ENCODE measurements at regions not wholly inside any gene's neighbourhood (a gene's known extent, or its start where the extent isn't known, plus 50 kb on each side); places are given as distances from the start of the nearest gene placed in this dataset.

GRCh38 chr4:133711817-133712216, 489.8 kb downstream of the PABPC4L start:
- H3K36me3 ChIP-seq = no peaks in the 10 kb centered on the region
- intact Hi-C loops (cut with DNase I; ENCODE audit: low total_unique reads) = no loop called here
- H3K27ac ChIP-seq = no peak overlapping the region
- TF ChIP-seq CTCF (IDR thresholded peaks at IDR 0.05) = no peak
- no peak for TF ChIP-seq POLR2A (IDR thresholded peaks at IDR 0.05)
- H3K4me1 ChIP-seq = no peaks in the 10 kb centered on the region
- H3K4me3 ChIP-seq = no peak overlapping the region
- DNase-seq = no peak
- H3K9me3 ChIP-seq = no peaks in the 10 kb centered on the region
- H3K27me3 ChIP-seq = no peaks in the 10 kb centered on the region

GRCh38 chr4:133694416-133694815, 507.2 kb downstream of the PABPC4L start:
- Histone ChIP-seq H3K4me1 (no peaks in the 10 kb centered on the region), H3K4me3 (no peak overlapping the region), H3K27ac (no peak overlapping the region), H3K9me3 (no peaks in the 10 kb centered on the region), H3K27me3 (no peaks in the 10 kb centered on the region), H3K36me3 (peaks cover 0 to 4% of the 10 kb centered on the region in 2 donors)
- DNase-seq = no peak
- intact Hi-C loops (cut with DNase I; ENCODE audit: low total_unique reads) = no loop called here
- TF ChIP-seq CTCF (IDR thresholded peaks at IDR 0.05) (no peak), POLR2A (IDR thresholded peaks at IDR 0.05) (no peak)

GRCh38 chr4:133683967-133684366, 517.6 kb downstream of the PABPC4L start:
- intact Hi-C loops (cut with DNase I; ENCODE audit: low total_unique reads) = no loop called here
- no peak overlapping the region for H3K4me3 ChIP-seq
- no peak for DNase-seq
- H3K4me1 ChIP-seq = no peaks in the 10 kb centered on the region
- H3K9me3 ChIP-seq = no peaks in the 10 kb centered on the region
- H3K27ac ChIP-seq = no peak overlapping the region
- H3K36me3 ChIP-seq = no peaks in the 10 kb centered on the region
- H3K27me3 ChIP-seq = no peaks in the 10 kb centered on the region
- no peak for TF ChIP-seq CTCF (IDR thresholded peaks at IDR 0.05)
- no peak for TF ChIP-seq POLR2A (IDR thresholded peaks at IDR 0.05)

DNA sequence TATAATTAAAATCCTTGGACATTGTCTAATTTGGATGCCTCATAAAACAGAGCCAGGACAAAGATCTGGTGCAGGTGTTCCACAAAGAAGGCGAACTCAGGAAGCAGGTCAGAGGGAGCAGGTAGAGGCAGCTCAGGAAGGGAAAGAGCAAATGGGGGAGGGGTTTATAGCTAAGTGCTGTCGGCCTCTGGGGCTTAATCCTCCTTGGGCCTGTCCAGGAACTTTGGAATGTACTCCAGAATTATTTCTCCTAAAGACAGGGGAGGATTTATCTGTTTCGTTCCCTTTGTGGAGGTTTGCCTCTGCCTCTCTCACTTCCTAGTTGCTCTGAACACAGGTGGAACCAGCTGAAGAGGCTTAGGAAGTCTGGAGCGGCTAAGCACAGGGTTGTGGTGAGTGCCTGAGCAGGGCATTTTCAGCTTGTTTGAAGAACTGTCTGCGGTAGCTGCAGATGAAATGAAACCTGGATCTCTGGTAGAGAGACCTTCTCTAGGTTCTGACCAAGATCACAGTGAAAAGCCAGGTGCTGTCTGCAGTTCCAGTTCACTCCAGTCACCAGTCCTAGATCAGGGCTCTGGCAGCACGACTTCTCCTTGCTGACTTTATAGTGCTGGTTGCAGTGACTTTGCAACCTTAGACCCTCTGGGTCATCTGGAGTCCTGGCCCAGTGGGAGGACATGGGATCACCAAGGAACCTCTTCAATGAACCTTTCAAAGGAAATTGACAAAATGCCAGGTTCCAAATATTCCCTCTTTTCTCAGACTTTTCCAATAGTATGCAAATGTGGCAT, 519.2 kb downstream of the PCDH10 start:
- H3K27ac ChIP-seq = no peak overlapping the region
- no peaks in the 10 kb centered on the region for H3K36me3 ChIP-seq
- no peaks in the 10 kb centered on the region for H3K4me1 ChIP-seq
- no peak for DNase-seq
- no peaks in the 10 kb centered on the region for H3K9me3 ChIP-seq
- H3K27me3 ChIP-seq = no peaks in the 10 kb centered on the region
- H3K4me3 ChIP-seq = no peak overlapping the region
- TF ChIP-seq CTCF (IDR thresholded peaks at IDR 0.05) = no peak
- intact Hi-C loops (cut with DNase I; ENCODE audit: low total_unique reads) = no loop called here

GRCh38 chr4:133647206-133647605, 498.1 kb downstream of the PCDH10 start:
- intact Hi-C loops (cut with DNase I; ENCODE audit: low total_unique reads) = no loop called here
- TF ChIP-seq POLR2A (IDR thresholded peaks at IDR 0.05) = no peak
- no peak for TF ChIP-seq CTCF (IDR thresholded peaks at IDR 0.05)
- no peaks in the 10 kb centered on the region for H3K9me3 ChIP-seq

More at GRCh38 chr4:133647206-133647605, 498.1 kb downstream of the PCDH10 start:
- H3K4me3 ChIP-seq = no peak overlapping the region
- no peak for DNase-seq
- H3K4me1 ChIP-seq = no peaks in the 10 kb centered on the region
- H3K27me3 ChIP-seq = no peaks in the 10 kb centered on the region
- H3K27ac ChIP-seq = no peak overlapping the region
- H3K36me3 ChIP-seq = no peaks in the 10 kb centered on the region

Measured in uterus (tissue), 3 donors.